Caco-2 (cell line): ENCODE measurements at regions not wholly inside any gene's neighbourhood (a gene's known extent, or its start where the extent isn't known, plus 50 kb on each side); places are given as distances from the start of the nearest gene placed in this dataset.

ENCODE experiments used
- BruUV-seq: library from RNA; stranded (reverse); fragments of 400-500 nt; replicated peaks from 2 replicates; lab custom pipeline; 2021; lab: Mats Ljungman, UMichigan
- CTCF ChIA-PET: fragments of 300-600 bp; sonication (Branson Sonifier 250); formaldehyde crosslinking; loops from one replicate; lab custom pipeline; 2022; ENCODE audit warnings: antibody characterized with exemption; lab: Charles Lee
- POLR2A ChIA-PET: fragments of 300-600 bp; sonication (Branson Sonifier 250); formaldehyde crosslinking; loops from one replicate; lab custom pipeline; 2022; ENCODE audit warnings: antibody characterized with exemption; lab: Charles Lee
- DNase-seq, 2 experiments: peaks; one replicate each; pipeline versions ENCODE4 v3.0.0 to v3.0.0-alpha.2; 2020 to 2022
- H3K27me3 ChIP-seq: replicated peaks from 2 replicates; pipeline ENCODE4 v1.6.0; 2011; ENCODE audit warnings: low read length; ENCODE audit not compliant: control insufficient read depth, insufficient read depth
- H3K36me3 ChIP-seq: 2 replicates; pipeline ENCODE4 v1.5.1; 2011; ENCODE audit warnings: low read length; ENCODE audit not compliant: control insufficient read depth, insufficient read depth
- H3K4me1 ChIP-seq: fragments of 250-450 bp; sonication (Bioruptor Pico); 2 replicates; pipeline ENCODE4 v1.5.1; 2020; ENCODE audit warnings: mild to moderate bottlenecking
- H3K4me3 ChIP-seq: 2 replicates; pipeline ENCODE4 v1.5.1; 2011; ENCODE audit warnings: low read depth, mild to moderate bottlenecking, control low read depth, low read length
- H3K9me3 ChIP-seq: fragments of 250-450 bp; sonication (Bioruptor Pico); 2 replicates; pipeline ENCODE4 v1.5.1; 2020; ENCODE audit warnings: mild to moderate bottlenecking, moderate library complexity
- H3K27ac Mint-ChIP-seq: one replicate; pipeline ENCODE4 v1.8.0; 2022; ENCODE audit warnings: mixed read lengths; ENCODE audit not compliant: unreplicated experiment
- H3K27me3 Mint-ChIP-seq: one replicate; pipeline ENCODE4 v1.8.0; 2022; ENCODE audit warnings: mixed read lengths; ENCODE audit not compliant: insufficient read depth, unreplicated experiment
- H3K36me3 Mint-ChIP-seq: one replicate; pipeline ENCODE4 v1.8.0; 2022; ENCODE audit warnings: mild to moderate bottlenecking, mixed read lengths; ENCODE audit not compliant: insufficient read depth, unreplicated experiment
- H3K4me1 Mint-ChIP-seq: one replicate; pipeline ENCODE4 v1.8.0; 2022; ENCODE audit warnings: low read depth, mixed read lengths; ENCODE audit not compliant: unreplicated experiment
- H3K4me3 Mint-ChIP-seq: one replicate; pipeline ENCODE4 v1.8.0; 2022; ENCODE audit warnings: mild to moderate bottlenecking, moderate library complexity, mixed read lengths; ENCODE audit not compliant: unreplicated experiment
- H3K9me3 Mint-ChIP-seq: one replicate; pipeline ENCODE4 v1.8.0; 2022; ENCODE audit warnings: mixed read lengths; ENCODE audit not compliant: unreplicated experiment
- intact Hi-C: fragments of 100-400 bp; cut with micrococcal nuclease; formaldehyde crosslinking; loops from one replicate; pipeline ENCODE4 v1.10.0; 2022; ENCODE audit not compliant: unreplicated experiment
- TF ChIP-seq, protein P1 (sequence below), 2 experiments: fragments of 200-600 bp in 1 of 2; IDR thresholded peaks; 1 replicate in 1 of 2; 2 replicates in 1 of 2; pipeline versions ENCODE4 v1.5.1 to v1.8.0; 2011 to 2022; ENCODE audit warnings: antibody characterized with exemption in 1 of 2, control low read depth in 1 of 2, inconsistent platforms in 1 of 2, low read depth in 1 of 2, low read length in 1 of 2, mild to moderate bottlenecking in 1 of 2, moderate library complexity in 1 of 2; ENCODE audit not compliant: insufficient read depth in 1 of 2, severe bottlenecking in 1 of 2, unreplicated experiment in 1 of 2

DNA sequence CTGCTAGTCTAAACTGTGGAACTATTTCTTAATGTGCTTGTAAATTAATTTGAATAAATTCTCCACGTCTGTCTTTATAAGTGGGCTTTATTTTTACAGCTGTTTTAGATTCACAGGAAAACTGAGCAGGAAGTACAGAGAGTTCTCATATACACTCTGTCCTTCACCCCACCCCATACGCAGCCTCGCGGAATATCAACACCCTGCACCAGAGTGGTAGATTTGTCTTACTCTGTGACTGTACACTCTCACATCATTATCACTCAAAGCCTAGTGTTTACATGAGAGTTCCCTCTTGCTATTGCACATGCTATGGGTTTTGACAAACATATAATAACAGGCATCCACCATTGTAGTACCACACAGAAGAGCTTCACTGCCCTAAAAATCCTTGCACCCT lies 179.7 kb upstream of the DAB2 start:
- Histone ChIP-seq H3K36me3 (no peaks in the 10 kb centered on the region), H3K4me3 (no peak overlapping the region), H3K27me3 (no peaks in the 10 kb centered on the region), H3K9me3 (no peaks in the 10 kb centered on the region), H3K4me1 (peaks cover 12% of the 10 kb centered on the region)
- DNase-seq: no peak
- H3K27me3 Mint-ChIP-seq: no peaks in the 10 kb centered on the region
- ChIA-PET CTCF (no interaction called here), POLR2A (no interaction called here)
- no peaks in the 10 kb centered on the region for H3K36me3 Mint-ChIP-seq
- BruUV-seq: no TSS peak
- peaks cover 9% of the 10 kb centered on the region for H3K9me3 Mint-ChIP-seq
- peaks cover 6% of the 10 kb centered on the region for H3K4me1 Mint-ChIP-seq
- TF ChIP-seq, protein P1, sequence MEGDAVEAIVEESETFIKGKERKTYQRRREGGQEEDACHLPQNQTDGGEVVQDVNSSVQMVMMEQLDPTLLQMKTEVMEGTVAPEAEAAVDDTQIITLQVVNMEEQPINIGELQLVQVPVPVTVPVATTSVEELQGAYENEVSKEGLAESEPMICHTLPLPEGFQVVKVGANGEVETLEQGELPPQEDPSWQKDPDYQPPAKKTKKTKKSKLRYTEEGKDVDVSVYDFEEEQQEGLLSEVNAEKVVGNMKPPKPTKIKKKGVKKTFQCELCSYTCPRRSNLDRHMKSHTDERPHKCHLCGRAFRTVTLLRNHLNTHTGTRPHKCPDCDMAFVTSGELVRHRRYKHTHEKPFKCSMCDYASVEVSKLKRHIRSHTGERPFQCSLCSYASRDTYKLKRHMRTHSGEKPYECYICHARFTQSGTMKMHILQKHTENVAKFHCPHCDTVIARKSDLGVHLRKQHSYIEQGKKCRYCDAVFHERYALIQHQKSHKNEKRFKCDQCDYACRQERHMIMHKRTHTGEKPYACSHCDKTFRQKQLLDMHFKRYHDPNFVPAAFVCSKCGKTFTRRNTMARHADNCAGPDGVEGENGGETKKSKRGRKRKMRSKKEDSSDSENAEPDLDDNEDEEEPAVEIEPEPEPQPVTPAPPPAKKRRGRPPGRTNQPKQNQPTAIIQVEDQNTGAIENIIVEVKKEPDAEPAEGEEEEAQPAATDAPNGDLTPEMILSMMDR (IDR thresholded peaks at IDR 0.05; ENCODE audit: insufficient read depth in 1 of 2, low read depth in 1 of 2, low read length in 1 of 2, severe bottlenecking in 1 of 2, unreplicated experiment in 1 of 2): no peak
- H3K27ac Mint-ChIP-seq: no peak overlapping the region
- H3K4me3 Mint-ChIP-seq: no peak overlapping the region
- intact Hi-C loops: no loop called here

DNA sequence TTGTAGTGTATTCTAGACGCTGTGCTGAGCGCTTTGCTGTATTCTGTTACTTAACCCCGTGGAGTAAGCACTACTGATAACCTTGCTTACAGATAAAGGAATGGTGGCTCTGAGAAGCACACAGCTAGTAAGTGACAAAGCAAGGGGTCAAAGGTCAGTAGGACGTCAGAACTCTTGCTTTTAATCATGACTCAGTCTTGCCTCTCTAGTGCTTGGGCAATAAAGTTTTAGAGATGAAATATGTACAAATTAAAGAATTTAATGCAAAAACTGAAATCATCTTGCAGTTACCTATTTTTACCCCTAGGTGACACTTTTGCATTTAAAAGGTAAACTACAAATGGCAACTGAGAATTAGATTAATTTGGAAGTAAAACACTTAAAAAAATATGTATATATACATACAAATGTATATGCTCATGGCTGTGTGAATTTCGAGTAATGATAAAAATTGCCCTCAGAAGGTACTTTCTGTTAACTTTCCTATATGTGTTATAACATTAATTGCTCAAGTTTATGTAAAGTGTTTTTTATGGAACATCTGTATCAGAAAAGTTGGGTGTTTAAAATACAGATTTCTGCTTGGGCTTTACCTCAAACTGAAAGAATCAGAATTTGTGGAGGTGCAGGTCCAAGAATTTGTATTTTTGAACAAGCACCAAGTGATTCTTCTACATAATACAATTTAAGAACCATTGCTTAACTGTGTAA lies 175.1 kb upstream of the DAB2 start:
- no TSS peak for BruUV-seq
- no peaks in the 10 kb centered on the region for H3K27me3 ChIP-seq
- H3K36me3 ChIP-seq: no peaks in the 10 kb centered on the region
- H3K9me3 ChIP-seq: no peaks in the 10 kb centered on the region; the same call in 1 of the 2 replicates
- Mint-ChIP-seq H3K36me3 (no peaks in the 10 kb centered on the region), H3K27ac (no peak overlapping the region), H3K9me3 (no peaks in the 10 kb centered on the region), H3K4me1 (no peaks in the 10 kb centered on the region), H3K4me3 (no peak overlapping the region), H3K27me3 (no peaks in the 10 kb centered on the region)
- intact Hi-C loops: loop anchor here (1.0 to 2.0 kb wide), 3 partner anchors 21 to 92 kb away; no protein-coding TSS in a partner anchor
- H3K4me3 ChIP-seq: no peak overlapping the region
- CTCF ChIA-PET: interaction anchor here (0.8 to 0.9 kb wide), 2 partner anchors 49 to 382 kb away, joined by 3 to 5 read pairs; no protein-coding TSS in a partner anchor
- H3K4me1 ChIP-seq: peaks cover 21% of the 10 kb centered on the region
- TF ChIP-seq, protein P1 (IDR thresholded peaks at IDR 0.05; ENCODE audit: insufficient read depth in 1 of 2, low read depth in 1 of 2, low read length in 1 of 2, severe bottlenecking in 1 of 2, unreplicated experiment in 1 of 2): peak; percentile 36 to 62
- DNase-seq: peak; percentile 56 to 65
- POLR2A ChIA-PET: no interaction called here

DNA sequence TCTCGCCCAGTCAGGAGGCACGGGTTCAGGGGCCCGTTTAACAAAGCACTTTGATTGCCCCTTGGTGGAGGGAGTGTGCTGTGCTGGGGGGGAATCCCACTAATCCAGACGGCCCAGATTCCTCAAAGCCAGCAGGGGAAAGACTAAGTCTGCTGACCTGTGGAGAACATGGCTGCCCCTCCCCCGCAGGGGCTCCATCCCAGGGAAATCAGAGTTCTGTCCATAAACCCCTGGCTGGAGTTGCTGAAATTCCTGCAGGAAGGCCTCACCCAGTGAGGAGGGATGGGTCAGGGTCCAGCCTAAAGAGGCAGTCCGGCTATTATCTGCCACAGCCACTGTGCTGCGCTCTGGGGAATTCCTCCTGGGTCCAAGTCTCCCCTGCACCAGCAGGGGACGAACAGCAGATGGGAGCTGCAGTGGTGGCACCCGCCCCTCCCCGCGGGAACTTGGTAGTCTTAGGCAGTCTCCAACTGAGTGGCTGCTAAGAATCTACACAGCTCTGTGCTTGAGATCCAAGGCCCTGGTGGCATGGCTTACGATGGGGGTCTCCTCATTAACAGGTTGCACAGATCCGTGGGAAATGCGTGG lies 174.0 kb upstream of the DAB2 start:
- Histone ChIP-seq H3K4me3 (no peak overlapping the region), H3K4me1 (peaks cover 21% of the 10 kb centered on the region), H3K27me3 (no peaks in the 10 kb centered on the region), H3K9me3 (no peaks in the 10 kb centered on the region; the same call in 1 of the 2 replicates), H3K36me3 (no peaks in the 10 kb centered on the region)
- POLR2A ChIA-PET: no interaction called here
- no peaks in the 10 kb centered on the region for H3K9me3 Mint-ChIP-seq
- no peak overlapping the region for H3K27ac Mint-ChIP-seq
- H3K27me3 Mint-ChIP-seq: no peaks in the 10 kb centered on the region
- no TSS peak for BruUV-seq
- no peaks in the 10 kb centered on the region for H3K4me1 Mint-ChIP-seq
- CTCF ChIA-PET: interaction anchor here (0.8 kb wide), 1 partner anchor 381 kb away, joined by 3 read pairs; no protein-coding TSS in a partner anchor
- intact Hi-C loops: loop anchor here (1.0 to 2.0 kb wide), 2 partner anchors 20 to 26 kb away; no protein-coding TSS in a partner anchor
- TF ChIP-seq, protein P1 (IDR thresholded peaks at IDR 0.05; ENCODE audit: insufficient read depth in 1 of 2, low read depth in 1 of 2, low read length in 1 of 2, severe bottlenecking in 1 of 2, unreplicated experiment in 1 of 2): no peak
- DNase-seq: peak; percentile 59 to 79
- H3K4me3 Mint-ChIP-seq: no peak overlapping the region
- H3K36me3 Mint-ChIP-seq: no peaks in the 10 kb centered on the region
